ENCODE measurements at regions not wholly inside any gene's neighbourhood (a gene's known extent, or its start where the extent isn't known, plus 50 kb on each side); places are given as distances from the start of the nearest gene placed in this dataset.

- no peak overlapping the region for H3K4me2 ChIP-seq (ENCODE audit: low read length)
- TF ChIP-seq EZH2 (IDR thresholded peaks at IDR 0.05; ENCODE audit: borderline replicate concordance, low read length) (no peak), CTCF (IDR thresholded peaks at IDR 0.05; ENCODE audit: low read length) (no peak)
- H3K27ac ChIP-seq (ENCODE audit: low read depth, low read length, poor library complexity, severe bottlenecking) = no peak overlapping the region
- H3K36me3 ChIP-seq (ENCODE audit: insufficient read depth, low read length) = no peaks in the 10 kb centered on the region
- no peaks in the 10 kb centered on the region for H3K4me1 ChIP-seq (ENCODE audit: insufficient read depth, low read length, severe bottlenecking)
- H3K27me3 ChIP-seq (ENCODE audit: insufficient read depth, low read length) = no peaks in the 10 kb centered on the region
- H3K79me2 ChIP-seq (ENCODE audit: insufficient read depth, low read length) = no peaks in the 10 kb centered on the region
- no peak overlapping the region for H2AFZ ChIP-seq (ENCODE audit: low read length)
- no peak overlapping the region for H3K4me3 ChIP-seq (ENCODE audit: low read depth, low read length, poor library complexity, severe bottlenecking)
- H3K9me3 ChIP-seq (ENCODE audit: low read length) = no peaks in the 10 kb centered on the region
- no peak overlapping the region for H3K9ac ChIP-seq (ENCODE audit: low read length)
- no peaks in the 10 kb centered on the region for H4K20me1 ChIP-seq (ENCODE audit: insufficient read depth, low read length)
- H3K9me2 ChIP-seq (ENCODE audit: low read depth, low read length) = no peaks in the 10 kb centered on the region
- H3F3A ChIP-seq (ENCODE audit: insufficient read depth, low read length) = no peaks in the 10 kb centered on the region
These were observed 103.9 kb downstream of the BTG1 start for GRCh38 chr12:92041742-92042141.

- no peak for TF ChIP-seq EZH2 (IDR thresholded peaks at IDR 0.05; ENCODE audit: borderline replicate concordance, low read length)
- no peak for TF ChIP-seq CTCF (IDR thresholded peaks at IDR 0.05; ENCODE audit: low read length)
- H4K20me1 ChIP-seq (ENCODE audit: insufficient read depth, low read length) = no peaks in the 10 kb centered on the region
- H3K4me2 ChIP-seq (ENCODE audit: low read length) = no peak overlapping the region
- no peaks in the 10 kb centered on the region for H3K9me3 ChIP-seq (ENCODE audit: low read length)
- no peak overlapping the region for H3K4me3 ChIP-seq (ENCODE audit: low read depth, low read length, poor library complexity, severe bottlenecking)
- H2AFZ ChIP-seq (ENCODE audit: low read length) = no peak overlapping the region
- no peaks in the 10 kb centered on the region for H3K27me3 ChIP-seq (ENCODE audit: insufficient read depth, low read length)
- H3K9ac ChIP-seq (ENCODE audit: low read length) = no peak overlapping the region
- H3K4me1 ChIP-seq (ENCODE audit: insufficient read depth, low read length, severe bottlenecking) = peaks cover 21% of the 10 kb centered on the region
- H3K36me3 ChIP-seq (ENCODE audit: insufficient read depth, low read length) = no peaks in the 10 kb centered on the region
- no peaks in the 10 kb centered on the region for H3K9me2 ChIP-seq (ENCODE audit: low read depth, low read length)
- no peaks in the 10 kb centered on the region for H3K79me2 ChIP-seq (ENCODE audit: insufficient read depth, low read length)
- H3K27ac ChIP-seq (ENCODE audit: low read depth, low read length, poor library complexity, severe bottlenecking) = no peak overlapping the region
- H3F3A ChIP-seq (ENCODE audit: insufficient read depth, low read length) = no peaks in the 10 kb centered on the region
These were observed 106.6 kb downstream of the BTG1 start for GRCh38 chr12:92039046-92039445.

- Histone ChIP-seq H3K9me3 (ENCODE audit: low read length) (no peaks in the 10 kb centered on the region), H3K4me2 (ENCODE audit: low read length) (no peak overlapping the region), H2AFZ (ENCODE audit: low read length) (no peak overlapping the region), H4K20me1 (ENCODE audit: insufficient read depth, low read length) (no peaks in the 10 kb centered on the region), H3K9me2 (ENCODE audit: low read depth, low read length) (no peaks in the 10 kb centered on the region), H3K36me3 (ENCODE audit: insufficient read depth, low read length) (no peaks in the 10 kb centered on the region), H3K79me2 (ENCODE audit: insufficient read depth, low read length) (no peaks in the 10 kb centered on the region), H3K27me3 (ENCODE audit: insufficient read depth, low read length) (no peaks in the 10 kb centered on the region), H3K4me3 (ENCODE audit: low read depth, low read length, poor library complexity, severe bottlenecking) (no peak overlapping the region), H3K9ac (ENCODE audit: low read length) (no peak overlapping the region), H3K4me1 (ENCODE audit: insufficient read depth, low read length, severe bottlenecking) (peaks cover 21% of the 10 kb centered on the region), H3F3A (ENCODE audit: insufficient read depth, low read length) (no peaks in the 10 kb centered on the region), H3K27ac (ENCODE audit: low read depth, low read length, poor library complexity, severe bottlenecking) (no peak overlapping the region)
- TF ChIP-seq CTCF (IDR thresholded peaks at IDR 0.05; ENCODE audit: low read length) (no peak), EZH2 (IDR thresholded peaks at IDR 0.05; ENCODE audit: borderline replicate concordance, low read length) (no peak)
These were observed 107.2 kb downstream of the BTG1 start for GRCh38 chr12:92038476-92038875.
